M059J (cell line): ENCODE measurements at regions not wholly inside any gene's neighbourhood (a gene's known extent, or its start where the extent isn't known, plus 50 kb on each side); places are given as distances from the start of the nearest gene placed in this dataset.

Experiments used
- DNase-seq: peaks from one replicate; pipeline ENCODE4 v3.0.0-alpha.2; 2012; ENCODE audit warnings: low read depth

DNA sequence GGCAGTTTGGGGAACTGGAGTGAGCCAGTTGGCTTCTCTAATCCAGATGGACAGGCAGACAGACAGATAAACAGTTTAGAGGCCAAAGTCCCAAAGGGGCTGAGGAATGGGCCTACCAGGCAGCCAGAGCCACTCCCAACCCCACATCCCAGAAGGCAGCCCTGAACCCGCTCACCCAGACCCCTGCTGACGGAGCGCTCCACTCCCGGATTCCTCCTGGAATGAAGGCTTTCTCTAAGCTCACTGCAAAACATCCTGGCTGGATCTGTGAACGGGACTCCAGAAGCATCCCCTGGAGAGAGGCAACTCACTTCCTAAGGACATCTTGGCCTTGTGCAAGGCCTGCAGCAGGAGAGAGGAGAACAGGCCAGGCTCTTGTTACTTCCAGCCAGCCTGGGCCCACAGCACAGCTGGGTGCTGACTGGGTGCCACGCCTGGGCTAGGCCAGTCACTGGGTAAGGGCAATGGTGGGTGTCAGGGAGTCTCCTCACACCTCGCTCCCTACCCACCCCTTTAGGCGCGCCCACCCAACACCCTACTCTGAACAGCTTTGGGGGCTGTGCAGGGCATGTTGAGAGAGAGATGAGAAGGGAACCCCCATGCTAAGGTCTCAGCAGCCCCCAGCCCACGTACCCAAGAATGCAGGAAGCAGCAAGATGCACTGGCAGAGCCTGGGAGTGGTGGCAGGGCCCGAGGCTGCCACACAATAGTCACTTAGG lies 168.6 kb upstream of the ZMIZ1 start:
- DNase-seq: no peak

DNA sequence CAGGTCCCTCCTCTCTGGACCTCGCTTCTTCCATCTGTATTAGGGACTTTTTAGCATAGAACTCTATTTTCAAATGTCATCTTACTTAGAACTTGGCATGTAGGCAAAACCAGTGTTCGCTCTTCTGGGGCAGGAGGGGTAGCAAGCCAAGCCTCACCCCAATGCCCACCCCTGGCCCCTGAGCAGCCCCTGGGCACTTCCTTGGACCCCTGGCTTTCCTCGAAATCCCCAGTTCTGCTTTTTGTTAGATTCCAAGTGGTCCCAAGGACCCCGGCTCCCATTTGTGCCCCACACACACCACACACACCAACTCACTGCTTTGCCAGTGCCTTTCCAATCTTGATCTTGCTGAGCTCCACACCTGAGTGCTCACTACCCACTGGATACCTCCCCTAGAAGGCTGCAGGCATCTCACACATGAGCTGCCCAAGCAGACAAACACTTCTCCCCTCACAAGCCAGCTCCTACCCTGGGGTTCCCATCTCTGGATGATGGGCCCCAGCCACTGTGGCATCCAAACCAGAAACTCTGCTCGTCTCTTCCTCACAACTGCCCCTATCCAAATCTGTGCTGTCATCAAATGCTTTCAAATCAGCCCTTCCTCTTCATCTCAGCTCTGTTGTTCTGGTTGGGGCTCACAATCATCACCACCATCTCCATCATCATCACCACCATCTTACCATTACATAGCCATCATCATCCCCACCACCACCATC lies 167.9 kb upstream of the ZMIZ1 start:
- no peak for DNase-seq

DNA sequence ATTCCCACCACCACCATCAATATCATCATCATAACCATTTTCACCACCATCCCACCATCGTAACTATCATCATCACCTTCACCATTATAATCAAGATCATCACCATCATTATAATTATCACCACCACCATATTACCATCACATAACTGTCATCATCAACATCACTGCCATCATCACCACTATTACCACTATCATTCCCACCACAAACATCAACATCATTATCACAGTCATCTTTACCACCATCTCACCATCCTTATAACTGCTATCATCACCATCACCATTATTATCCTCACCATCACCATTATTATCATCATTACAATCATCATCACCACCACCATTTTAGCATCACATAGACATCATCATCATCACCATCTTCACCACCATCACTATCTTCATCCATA lies 167.1 kb upstream of the ZMIZ1 start:
- no peak for DNase-seq

DNA sequence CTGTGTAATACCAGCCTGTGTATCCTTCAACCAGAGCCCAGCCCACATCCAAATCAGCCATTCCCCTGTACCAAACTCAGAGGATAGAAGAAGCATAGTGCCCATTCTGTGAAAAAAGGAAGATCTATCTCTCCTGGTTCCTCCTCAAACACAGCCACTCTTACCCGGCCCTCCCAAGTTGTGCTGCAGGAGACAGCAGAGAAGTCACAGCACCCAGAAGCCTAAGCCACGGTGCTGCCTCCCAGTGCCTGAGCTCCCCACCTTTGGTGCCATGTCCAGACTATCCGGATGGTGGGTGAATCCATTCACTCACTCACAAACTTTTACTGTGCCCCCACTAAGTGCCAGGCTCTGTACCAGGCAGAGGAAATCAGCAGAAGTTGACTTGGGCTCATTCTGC lies 166.0 kb upstream of the ZMIZ1 start:
- DNase-seq: no peak

DNA sequence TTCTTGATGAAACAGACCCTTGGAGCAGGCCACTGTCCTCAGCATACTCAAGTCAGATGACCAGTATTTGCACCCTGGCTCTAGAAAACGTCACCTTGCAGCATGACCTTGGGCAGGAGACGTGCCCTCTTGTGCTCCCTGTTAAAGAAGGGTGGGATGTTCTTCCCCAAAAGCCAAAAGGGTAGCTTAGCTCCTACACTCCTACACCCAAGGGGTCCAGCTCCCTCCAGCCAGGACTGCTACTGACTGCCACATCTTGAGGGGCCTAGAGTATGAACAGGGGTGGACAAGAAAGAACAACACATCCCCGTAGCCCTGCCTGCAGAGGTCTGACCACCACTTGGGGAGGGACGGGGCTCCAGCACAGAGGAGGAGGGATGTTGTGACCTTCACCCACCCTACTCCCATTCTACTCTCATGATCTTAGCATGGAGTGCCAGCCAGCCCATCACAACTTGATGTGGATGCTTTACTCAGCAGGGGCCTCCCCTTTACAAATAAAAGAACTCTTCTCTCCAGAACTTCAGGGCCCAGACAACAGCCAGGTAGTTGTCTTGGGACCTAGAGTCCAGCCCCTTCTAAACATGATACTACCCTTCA lies 165.3 kb upstream of the ZMIZ1 start:
- no peak for DNase-seq

DNA sequence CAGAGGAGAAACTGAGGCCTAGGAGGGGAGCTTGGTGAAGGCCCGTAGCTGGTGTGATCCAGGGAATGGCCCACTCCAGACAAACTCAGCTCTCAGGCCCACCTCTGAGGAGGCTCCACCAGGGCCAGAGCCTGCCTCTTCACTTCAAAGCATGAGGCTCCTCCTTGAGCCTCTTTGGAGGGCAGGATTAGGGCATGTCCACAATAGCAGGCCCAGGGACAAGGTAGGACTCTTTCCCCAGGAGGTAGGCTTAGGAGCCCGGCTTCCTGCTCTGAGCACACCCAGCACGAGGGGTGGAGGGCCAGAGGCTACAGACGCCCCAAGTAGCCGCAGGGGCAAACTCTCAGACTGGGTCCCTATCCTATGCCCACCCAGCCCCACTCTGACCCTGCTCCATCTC lies 164.6 kb upstream of the ZMIZ1 start:
- DNase-seq: no peak

DNA sequence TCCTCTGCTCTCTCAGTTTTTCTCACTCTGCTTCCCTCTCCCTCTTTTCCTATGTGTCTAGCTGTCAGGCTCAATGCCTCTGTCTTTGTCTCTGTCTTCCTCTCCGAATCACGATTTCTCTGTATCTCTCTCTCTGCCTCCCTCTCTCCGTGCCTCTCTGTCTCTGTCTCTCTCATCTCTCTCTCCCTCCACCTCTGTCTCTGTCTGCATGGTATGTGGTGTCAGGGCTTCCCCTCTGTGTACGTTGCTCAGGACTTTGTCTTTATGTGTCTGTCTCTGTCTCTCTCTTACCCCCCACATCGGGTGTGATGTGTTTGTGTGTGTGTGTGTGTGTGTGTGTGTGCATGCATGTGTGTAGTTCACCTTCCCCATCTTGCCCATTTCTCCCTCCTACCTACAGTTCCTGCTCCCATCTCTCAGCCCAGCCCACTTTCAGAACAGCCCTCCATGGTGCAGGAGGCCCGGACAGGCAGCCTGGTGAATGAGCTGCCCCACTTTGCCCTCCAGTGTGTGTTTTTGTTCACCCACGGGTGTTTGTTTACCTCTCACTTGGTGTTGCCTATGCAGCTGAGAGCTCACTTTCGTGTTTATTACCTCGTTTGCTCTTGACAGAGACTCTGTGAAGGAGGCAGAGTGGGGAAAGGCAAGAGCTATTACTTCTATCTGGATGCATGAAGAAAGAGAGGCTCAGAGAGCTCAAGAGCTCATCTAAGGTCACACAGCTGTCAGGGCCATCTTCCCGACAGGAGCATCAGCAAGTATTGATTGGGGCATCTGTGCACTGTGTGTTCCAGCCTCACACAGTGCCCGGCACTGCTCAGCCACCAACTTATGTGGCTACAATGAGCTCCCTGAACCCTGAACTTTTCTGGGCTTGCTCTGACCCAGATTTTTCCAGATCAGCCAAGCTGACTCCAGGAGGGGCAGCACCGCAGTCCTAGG lies 163.5 kb upstream of the ZMIZ1 start:
- DNase-seq: no peak

DNA sequence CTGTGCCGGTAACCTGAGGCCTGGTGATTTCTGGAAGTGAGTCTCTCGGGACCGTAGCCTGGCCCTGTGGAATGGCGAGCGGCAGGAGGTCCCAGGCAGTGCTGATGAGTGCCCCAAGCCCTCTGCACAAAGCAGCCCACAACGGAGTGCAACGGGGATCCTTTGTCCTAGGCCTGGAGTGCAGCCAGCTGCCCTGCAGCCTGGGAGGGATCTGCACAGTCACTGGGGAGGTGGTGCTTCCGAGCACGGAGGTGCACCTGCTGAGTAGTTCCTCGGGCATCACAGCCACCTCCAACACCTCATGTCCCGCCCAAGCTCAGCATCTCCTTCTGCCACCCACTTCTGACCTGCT lies 162.8 kb upstream of the ZMIZ1 start:
- no peak for DNase-seq

DNA sequence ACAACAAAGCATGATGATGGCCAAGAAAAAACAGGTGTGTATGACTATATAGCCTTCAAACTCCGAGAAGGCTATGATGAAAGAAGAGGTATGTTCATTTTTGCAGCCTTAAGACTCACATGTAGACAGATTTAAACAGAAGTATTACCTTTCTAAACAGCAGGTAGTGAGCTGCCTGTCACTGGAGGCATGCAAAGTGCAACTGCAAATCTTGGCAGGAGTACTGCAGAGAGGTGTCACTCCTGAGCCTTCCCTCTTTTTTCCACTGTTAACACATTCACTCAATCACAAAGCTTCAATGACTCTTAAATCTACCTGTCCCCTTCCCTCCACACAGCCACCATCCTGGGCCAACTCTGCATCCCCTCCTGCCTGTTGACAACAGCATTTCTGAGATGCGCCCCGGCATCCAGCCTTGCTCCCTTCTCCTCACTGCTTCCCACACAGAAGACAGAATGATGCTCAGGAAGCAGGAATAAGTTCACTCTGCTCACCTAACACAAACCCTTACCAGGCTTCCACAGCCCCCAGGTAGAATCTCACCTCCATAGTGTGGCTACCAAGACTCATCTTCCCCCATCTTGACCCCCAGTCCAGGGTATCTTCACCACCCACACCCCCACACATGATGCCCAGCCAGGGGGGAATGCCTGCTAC lies 161.9 kb upstream of the ZMIZ1 start:
- no peak for DNase-seq

DNA sequence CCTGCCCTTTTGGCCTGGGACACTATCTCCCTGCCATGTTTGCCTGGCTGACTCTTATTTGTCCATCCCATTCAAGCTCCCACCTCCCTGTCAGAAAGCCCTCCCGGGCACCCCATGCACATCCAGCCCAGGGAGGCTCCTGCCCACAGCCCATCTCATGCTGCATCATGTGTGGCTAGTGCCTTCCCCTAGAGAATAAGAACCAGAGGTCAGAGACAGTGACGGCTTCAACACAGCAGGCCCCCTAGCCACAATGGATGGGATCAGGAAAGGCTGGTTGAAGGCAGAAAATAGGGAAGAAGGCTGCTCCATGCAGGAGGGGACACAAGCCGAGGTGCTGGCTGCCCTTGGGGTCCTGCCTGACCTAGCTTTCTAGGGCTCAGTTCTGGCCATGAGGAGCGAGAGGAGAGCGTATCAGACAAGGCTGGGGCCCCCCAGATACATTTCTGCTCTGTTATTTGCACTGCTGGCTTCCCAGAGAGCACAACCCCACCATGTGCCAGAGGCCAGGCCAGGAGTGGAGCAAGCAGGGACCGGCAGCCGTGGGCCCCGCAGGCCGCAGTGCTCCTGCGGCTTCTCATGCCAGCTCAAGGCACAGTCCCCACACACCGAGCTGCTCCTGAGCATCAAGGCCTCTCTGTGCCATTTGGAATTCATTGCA lies 161.1 kb upstream of the ZMIZ1 start:
- no peak for DNase-seq

DNA sequence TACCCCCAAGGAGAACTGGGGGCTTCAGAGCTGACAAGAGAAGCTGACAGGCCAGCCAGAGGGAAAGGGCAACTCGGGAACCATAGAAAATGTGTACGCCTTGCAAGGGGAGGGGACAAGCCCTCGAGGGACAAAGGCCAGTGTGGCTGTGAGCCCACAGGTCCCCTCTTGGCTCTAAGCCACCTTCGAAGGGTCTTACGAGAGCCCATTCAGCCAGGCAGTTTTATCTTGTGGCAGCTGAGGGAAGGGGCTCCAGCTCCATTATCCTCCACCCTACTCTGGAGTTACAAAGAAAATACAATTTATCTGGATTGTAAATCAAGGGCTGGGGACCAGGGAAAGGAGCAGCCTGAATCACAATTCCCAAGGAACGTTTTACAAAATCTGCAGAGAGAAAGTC lies 159.5 kb upstream of the ZMIZ1 start:
- DNase-seq: no peak

DNA sequence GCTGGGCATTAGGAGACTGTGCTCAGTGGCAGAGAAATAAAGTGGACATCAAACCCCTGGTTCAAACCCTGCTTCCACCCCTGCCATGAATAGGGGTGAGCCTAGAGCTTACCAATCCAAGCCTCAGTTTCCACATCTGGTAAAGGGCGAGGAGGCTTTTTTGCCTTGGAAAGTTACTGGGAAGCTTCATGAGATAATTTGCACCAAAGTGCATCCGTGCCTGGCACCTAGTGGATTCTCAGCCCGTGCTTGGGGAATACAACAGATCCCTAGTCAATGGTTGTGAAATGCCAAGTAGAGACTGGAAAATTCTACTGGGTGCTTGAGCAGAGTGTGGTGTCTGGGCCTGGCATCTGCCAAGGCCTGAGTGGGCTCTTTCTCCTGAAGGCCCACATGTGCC lies 158.7 kb upstream of the ZMIZ1 start:
- DNase-seq: no peak

DNA sequence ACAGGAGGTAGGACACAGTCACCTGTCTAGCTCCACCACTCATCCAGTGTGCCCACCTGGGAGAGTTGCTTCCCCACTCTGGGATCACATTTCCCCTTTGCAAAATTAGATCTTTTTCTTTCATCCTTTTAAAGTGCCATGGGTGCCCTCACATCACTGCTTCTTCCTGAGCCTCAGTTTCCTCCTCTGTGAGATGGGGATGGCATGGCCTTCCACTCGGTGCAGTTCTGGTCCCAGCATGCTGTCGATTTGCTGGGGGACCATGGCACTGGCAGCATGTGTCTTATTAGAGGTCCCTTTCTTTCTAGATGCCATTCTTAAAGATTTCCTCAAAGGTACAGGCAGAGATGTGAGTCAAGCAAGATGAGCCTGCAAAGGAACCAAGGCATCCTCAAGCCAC lies 158.3 kb upstream of the ZMIZ1 start:
- DNase-seq: no peak

DNA sequence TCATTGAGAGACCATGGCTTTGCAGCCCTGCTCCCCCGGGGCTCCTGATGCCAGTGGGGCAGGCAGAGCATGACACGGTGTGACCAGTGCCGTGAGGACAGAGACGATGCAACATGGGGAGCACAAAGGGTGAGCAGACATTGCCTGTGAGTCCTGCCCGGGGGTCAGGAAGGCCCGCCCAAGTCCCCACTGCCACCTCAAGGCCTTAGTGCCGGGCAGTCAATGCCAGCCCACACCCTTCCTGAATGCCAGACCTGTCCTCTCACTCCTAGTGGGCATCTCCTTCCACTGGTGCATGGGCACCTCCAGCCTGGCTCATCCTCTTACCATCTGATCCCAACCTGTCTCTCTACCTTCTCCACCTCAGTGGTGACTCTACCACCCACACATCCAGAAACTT lies 157.9 kb upstream of the ZMIZ1 start:
- no peak for DNase-seq

DNA sequence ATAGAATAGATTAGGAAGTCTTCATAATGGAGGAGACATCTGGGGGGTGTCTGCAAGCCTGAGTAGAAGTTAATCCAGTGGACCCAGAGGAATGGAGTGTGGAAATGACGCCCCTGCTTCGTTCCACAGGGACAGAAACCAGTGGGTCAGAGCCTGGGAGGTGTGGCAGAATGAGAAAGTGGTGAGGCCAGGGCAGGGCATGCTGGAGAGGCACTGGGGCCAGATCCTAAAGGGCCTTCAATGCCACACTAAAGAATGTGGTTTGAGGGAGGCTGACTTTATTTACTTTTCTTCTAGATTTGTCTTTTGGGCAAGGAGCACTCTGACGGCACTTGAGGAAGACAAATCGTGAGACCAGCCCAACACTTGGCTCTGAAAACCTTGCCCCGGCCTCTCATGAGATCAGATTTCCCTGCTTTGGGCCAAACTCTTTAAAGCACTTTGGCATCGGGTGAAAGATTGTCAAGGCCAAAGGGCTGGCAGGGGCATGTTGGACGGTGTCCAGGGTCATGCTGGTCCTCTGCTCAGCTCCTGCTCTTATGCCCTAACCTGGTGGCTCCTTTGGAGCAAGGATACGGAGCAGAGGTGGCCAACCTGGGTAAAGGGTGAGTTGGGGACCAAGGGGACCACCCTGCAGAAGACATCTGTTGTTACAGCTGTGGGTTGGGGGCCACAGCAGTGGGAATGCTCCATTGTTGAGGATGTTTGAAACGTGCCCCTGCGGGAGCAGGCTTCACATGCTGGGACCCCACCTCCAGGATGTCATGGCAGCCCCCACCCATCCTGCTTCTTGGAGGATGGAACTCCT lies 157.0 kb upstream of the ZMIZ1 start:
- DNase-seq: no peak

DNA sequence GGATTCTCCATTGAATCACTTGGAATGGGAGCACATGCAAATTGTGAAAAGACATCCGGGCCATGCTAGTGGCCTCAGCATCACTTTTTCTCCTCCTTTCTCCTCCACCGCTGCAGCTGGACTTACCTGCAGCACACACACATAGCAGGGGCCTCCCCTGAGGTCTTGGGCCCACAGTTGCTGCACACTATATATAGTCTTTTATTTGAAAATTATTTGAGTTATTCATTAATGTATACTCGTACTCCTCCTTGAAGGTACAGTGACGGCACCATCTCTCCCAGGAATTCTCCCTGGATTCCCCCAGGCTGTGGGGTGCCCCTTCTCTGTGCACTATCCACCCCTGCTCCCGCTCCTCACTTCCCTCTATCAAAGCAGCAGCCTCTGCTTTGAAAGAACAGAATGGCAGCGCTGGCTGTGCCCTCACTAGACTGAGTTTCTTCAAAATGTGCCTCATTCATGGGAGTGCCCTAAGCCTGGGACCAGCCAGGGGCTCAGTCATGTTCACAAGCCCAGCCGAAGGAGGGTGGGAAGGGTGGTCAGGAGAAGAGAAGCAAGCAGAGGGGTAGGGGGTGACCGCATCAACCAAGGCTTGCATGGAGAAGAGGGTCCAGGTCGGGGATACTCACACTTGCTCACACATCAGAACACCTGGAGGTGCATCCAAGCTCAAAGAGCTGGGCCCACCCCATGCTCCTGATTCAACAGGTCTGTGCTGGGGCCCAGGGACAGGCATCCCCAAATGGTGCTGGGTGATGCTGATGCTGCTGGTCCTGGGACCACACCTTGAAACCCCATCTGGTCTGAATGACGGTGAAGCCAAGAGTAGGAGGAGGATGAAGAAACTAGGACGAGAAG lies 156.2 kb upstream of the ZMIZ1 start:
- no peak for DNase-seq

DNA sequence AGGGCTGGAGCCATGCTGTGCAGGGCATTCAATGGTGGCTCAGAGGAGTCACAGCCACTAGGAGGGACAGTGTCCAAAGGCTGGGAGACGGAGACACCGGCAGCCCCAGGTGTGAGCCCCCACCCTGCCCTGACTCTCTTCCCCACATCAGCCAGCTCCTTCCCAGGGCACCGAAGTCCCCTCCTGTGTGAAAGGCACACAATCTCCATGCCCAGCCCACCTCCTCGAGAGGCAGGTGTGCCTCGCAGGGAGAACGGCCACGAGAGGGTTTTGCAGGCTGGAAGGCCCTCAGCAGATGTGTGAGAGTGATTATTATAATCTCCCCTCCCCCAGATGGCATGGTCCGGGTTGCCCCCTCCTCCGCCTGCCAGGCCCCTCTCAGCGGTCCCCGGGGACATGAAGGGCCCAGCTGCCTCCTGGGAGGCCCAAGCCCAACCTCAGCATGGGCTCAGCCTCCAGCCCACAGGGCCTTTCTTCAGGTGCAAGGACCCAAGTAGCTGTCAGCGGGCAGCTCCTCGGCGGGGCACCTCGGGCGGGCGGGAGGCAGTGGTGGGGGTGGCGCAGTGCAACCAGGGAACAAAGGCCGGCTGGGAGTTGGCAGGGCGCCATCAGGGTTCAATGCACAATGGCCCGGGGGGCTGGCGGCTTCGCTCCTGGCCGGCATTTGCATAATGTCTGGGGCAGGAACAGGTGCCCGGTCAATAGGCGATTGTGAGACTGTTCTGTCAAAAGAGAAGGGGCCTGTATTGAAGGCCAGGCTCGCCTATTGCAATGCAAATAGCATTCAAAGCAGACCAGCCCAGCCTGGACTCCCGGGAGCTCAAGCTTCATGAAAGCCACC lies 155.3 kb upstream of the ZMIZ1 start:
- no peak for DNase-seq

DNA sequence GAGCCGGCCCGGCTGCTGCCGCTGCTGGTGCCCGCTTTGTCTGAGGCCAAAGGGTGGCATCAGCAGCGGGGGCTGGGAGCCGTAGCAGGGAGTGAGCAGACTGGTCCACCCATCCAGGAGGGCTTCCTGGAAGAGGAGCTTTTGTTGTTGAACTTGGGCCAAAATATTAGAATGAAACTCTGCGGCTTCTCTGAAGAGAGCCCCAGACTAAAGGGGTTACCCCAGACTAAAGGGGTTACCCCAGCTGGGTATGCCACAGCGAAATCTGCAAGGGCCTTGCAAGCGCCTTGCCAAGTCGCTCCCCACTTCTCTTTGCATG lies 154.7 kb upstream of the ZMIZ1 start:
- no peak for DNase-seq
